GM18867 (cell line): ENCODE measurements at regions not wholly inside any gene's neighbourhood (a gene's known extent, or its start where the extent isn't known, plus 50 kb on each side); places are given as distances from the start of the nearest gene placed in this dataset.

ENCODE experiments used
- ATAC-seq: cut with Tn5 transposase; IDR thresholded peaks from one replicate; pipeline ENCODE4 v1.9.1; 2021; ENCODE audit warnings: mild to moderate bottlenecking, moderate library complexity; ENCODE audit not compliant: unreplicated experiment

GRCh38 chr22:23415490-23415851 is 164.6 kb downstream of the IGLL1 start:
- ATAC-seq = no peak

GRCh38 chr22:23414727-23415489 is 165.2 kb downstream of the IGLL1 start:
- no peak for ATAC-seq

GRCh38 chr22:23411739-23412138 is 168.4 kb downstream of the IGLL1 start:
- no peak for ATAC-seq

- no peak for ATAC-seq
These were observed 169.7 kb downstream of the IGLL1 start for GRCh38 chr22:23410411-23410810.

DNA sequence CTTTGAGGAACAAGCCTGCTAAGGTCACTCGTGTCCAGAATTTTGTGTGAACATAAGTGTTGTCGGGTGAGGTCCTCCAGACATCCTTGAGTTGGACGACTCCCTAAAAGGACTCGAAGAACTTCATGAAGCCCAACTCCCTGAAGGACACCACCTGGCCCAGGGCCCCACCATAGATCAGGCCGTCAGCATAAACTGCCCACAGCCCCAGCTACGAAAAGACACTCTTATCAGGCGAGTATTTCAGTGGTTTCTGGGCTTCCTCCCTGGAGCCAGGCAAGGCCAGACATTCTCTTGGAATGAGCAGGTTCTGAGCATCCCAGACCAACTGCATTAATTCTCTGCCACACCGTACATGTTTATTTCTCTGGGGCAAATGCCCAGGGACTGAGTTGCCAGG is 170.1 kb downstream of the IGLL1 start:
- no peak for ATAC-seq

DNA sequence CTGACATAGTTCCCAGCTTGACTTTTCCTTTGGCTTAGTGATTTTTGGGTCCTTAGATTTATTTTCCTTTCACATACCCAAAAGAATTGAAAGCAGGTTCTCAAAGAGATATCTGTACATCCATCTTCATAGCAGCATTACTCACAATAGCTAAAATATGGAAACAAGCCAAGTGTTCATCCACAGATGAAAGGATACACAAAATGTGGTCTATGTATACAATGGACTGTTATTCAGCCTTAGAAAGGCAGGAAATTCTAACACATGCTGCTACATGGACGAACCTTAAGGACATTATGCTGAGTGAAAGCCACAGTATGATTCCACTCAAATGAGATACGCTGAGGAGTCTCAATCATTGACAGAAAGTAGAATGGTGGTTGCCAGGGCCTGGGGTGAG is 171.8 kb downstream of the IGLL1 start:
- no peak for ATAC-seq

GRCh38 chr22:23405366-23405851 is 174.7 kb downstream of the IGLL1 start:
- ATAC-seq = no peak

DNA sequence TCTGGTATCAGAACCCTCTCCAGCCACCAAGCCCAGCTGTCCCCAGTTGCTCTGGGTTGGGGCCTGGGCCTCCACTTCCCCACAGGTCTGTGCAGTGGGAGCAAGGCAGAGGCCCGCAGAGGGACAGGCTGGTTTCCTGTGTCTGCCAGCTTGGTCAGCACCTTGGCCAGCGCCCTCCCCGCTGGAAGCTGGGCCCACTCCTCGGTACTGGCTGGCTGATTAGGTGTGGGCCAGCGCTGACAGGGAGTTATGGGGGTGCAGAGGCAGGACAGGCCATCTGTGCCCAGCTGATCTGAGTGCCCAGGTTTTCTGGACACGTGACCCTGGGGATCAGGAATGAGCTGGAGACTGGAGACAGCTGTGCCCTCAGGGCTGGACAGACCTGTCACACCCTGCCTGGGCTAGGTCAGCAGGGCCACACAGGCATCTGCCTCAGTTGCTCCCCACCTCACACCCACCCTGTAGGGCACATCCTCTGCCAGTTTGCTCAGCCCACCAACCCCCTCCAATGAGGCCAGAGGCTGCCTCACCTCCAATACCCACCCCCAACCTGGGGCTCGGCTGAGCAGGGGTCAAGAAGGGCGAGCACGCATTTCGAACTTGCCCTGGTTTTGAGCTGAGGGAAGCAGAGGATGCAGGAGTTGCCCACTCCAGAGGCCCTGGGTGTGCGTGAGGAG is 175.3 kb downstream of the IGLL1 start:
- ATAC-seq = no peak

GRCh38 chr22:23403720-23404688 is 176.1 kb downstream of the IGLL1 start:
- no peak for ATAC-seq

- no peak for ATAC-seq
These were observed 176.9 kb downstream of the IGLL1 start for GRCh38 chr22:23403152-23403719.

GRCh38 chr22:23402275-23403151 is 177.6 kb downstream of the IGLL1 start:
- peak; percentile 75 for ATAC-seq

DNA sequence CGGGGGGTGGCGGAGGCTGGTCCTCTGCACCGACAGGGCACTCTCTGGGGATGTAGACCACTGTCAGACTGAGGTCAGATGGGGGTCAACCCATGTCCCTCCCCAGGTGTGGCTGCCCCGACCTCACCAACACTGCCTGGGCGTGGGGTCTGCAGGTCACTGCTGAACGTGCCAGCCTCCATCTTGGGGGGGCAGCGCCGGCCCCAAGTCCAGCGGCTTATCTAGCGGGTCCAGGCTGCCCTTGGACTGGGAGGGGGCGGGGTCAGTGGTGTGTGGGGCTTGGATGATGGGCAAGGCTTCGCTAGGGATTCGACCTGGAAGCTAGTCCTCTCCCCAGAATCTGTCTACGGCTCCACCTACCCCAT is 178.2 kb downstream of the IGLL1 start:
- no peak for ATAC-seq

- no peak for ATAC-seq
These were observed 178.8 kb downstream of the IGLL1 start for GRCh38 chr22:23401111-23401909.

GRCh38 chr22:23400286-23400981 is 179.7 kb downstream of the IGLL1 start:
- no peak for ATAC-seq

DNA sequence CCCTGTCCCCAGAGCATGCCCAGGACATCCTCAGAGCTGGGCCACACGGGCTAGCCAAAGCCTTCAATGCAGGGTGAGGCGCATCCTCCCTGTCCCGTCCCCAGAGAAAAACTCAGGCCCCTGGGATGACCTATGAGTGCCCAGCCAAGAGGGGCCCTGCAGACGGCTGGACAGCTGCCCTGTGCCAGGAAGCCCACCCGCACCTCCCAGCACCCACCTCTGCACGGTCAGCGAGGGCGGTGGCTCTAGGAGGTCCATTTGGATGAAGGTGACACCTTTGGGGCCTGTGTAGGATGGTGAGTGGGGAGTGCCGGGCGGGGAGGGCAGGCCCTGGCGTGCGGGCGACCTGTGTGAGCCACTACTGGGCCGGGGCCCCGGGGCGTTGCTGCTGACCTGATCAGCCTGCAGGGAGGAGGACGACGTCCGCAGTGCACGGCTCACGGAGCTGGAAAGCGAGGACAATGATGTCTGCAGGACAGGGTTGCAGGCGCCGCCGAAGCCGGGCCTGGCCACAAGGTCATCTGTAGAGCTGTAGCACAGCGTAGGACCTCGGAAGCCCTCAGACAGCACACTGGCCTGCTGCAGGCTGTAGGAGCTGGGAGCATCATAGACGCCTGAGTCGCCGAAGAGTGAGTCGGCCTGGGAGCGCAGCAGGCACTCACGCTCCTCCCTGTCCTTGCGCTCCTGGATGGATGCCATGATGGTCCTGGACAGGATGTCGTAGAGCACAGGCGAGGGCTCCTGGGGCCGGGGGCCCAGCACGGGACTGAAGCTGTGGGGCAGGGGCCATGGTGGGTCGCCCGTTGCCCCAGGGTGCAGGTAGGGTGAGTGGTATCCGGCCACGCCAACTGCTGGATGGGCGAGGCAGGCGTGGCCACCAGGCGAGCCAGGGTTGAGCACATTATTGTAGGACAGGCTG is 180.5 kb downstream of the IGLL1 start:
- no peak for ATAC-seq

DNA sequence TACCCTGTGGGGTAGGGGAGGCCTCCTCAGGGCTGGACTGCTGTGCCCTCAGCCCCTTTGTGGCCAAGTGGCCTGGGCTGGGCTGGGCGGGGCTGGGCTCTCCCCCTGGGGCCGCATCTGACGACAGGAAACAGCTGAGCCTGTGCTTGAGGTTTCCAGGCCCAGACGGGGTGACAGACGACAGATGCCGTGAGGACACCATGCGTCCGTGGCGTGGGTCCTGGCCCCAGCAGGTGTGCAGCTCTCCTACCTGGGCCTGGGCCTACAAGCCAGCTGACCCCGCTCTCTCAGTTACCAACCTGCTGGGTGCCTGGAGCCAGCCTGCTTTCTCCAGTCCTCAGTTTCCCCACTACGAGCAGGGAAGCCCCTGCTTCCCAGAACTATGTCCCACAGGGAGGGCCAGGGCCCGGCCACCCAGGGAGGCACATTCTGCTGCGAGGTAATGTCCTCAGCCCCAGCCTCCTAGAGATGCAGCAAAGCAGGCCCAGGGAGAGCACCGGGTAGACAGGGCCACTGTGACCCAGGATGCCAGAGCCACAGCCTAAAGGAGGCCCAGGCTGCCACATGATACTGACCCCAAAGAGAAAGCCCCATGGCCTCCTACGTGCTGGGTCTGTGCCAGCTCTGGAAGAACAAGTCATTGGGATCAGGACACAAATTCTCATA is 181.3 kb downstream of the IGLL1 start:
- ATAC-seq = no peak
